HepG2 (cell line): ENCODE measurements at regions not wholly inside any gene's neighbourhood (a gene's known extent, or its start where the extent isn't known, plus 50 kb on each side); places are given as distances from the start of the nearest gene placed in this dataset.

Source experiments
- AGO1 ChIP-seq: fragments of 200-400 bp; formaldehyde crosslinking; IDR thresholded peaks from 2 replicates; pipeline ENCODE4 v1.6.1; 2017; ENCODE audit warnings: mild to moderate bottlenecking, low read depth, low read length, moderate library complexity; ENCODE audit not compliant: poor library complexity, severe bottlenecking
- DR1 ChIP-seq: sonication (generic); formaldehyde crosslinking; IDR thresholded peaks from 2 replicates; pipeline ENCODE4 v1.8.0; 2021; ENCODE audit warnings: mild to moderate bottlenecking, missing genetic modification reagents, inconsistent platforms
- EHMT2 ChIP-seq: fragments of 200-600 bp; sonication (generic); IDR thresholded peaks from 2 replicates; pipeline ENCODE4 v1.7.0; 2017; ENCODE audit warnings: antibody characterized with exemption, low read depth, low read length, borderline replicate concordance
- EZH2 ChIP-seq: conservative IDR thresholded peaks from 2 replicates; pipeline ENCODE4 v1.6.1; 2012; ENCODE audit warnings: mild to moderate bottlenecking, low read depth, low read length, moderate library complexity
- FOSL1 ChIP-seq: sonication (generic); formaldehyde crosslinking; IDR thresholded peaks from 2 replicates; pipeline ENCODE4 v1.9.0; 2021; ENCODE audit warnings: missing genetic modification reagents, borderline replicate concordance
- FOXP1 ChIP-seq, 2 experiments: fragments of 450-650 bp in 1 of 2; IDR thresholded peaks; 2 replicates each; pipeline ENCODE4 v1.6.1; 2017 to 2018; ENCODE audit warnings: antibody characterized with exemption in 1 of 2
- HIVEP1 ChIP-seq: sonication (generic); formaldehyde crosslinking; IDR thresholded peaks from 2 replicates; pipeline ENCODE4 v1.4.0; 2020; ENCODE audit warnings: mild to moderate bottlenecking, missing genetic modification reagents
- JUND ChIP-seq: sonication (generic); formaldehyde crosslinking; IDR thresholded peaks from 2 replicates; pipeline ENCODE4 v1.8.0; 2022; ENCODE audit warnings: mild to moderate bottlenecking, missing genetic modification reagents
- KDM2A ChIP-seq: sonication (generic); formaldehyde crosslinking; IDR thresholded peaks from 2 replicates; pipeline ENCODE4 v1.4.0; 2020; ENCODE audit warnings: low read depth, missing genetic modification reagents, borderline replicate concordance
- NCOA5 ChIP-seq: sonication (generic); formaldehyde crosslinking; IDR thresholded peaks from 2 replicates; pipeline ENCODE4 v1.4.0; 2020; ENCODE audit warnings: missing genetic modification reagents
- POLR2AphosphoS2 ChIP-seq: IDR thresholded peaks from 2 replicates; pipeline ENCODE4 v1.6.1; 2011; ENCODE audit warnings: low read depth, low read length, improper control_type of control experiment
- SALL2 ChIP-seq: sonication (generic); formaldehyde crosslinking; IDR thresholded peaks from 2 replicates; pipeline ENCODE4 v1.8.1; 2023; ENCODE audit warnings: mild to moderate bottlenecking, missing genetic modification reagents, inconsistent platforms
- SIX1 ChIP-seq: sonication (generic); formaldehyde crosslinking; IDR thresholded peaks from 2 replicates; pipeline ENCODE4 v1.4.0; 2020; ENCODE audit warnings: missing genetic modification reagents, borderline replicate concordance
- SMC3 ChIP-seq: IDR thresholded peaks from 2 replicates; pipeline ENCODE4 v1.6.1; 2011; ENCODE audit warnings: low read length, improper control_type of control experiment
- SPEN ChIP-seq: sonication (generic); formaldehyde crosslinking; IDR thresholded peaks from 2 replicates; pipeline ENCODE4 v1.5.1; 2020; ENCODE audit warnings: low read depth, mild to moderate bottlenecking, missing genetic modification reagents
- ZKSCAN1 ChIP-seq: fragments of 150-350 bp; IDR thresholded peaks from 2 replicates; pipeline ENCODE4 v1.6.1; 2014; ENCODE audit warnings: low read length
- ZNF83 ChIP-seq: sonication (generic); formaldehyde crosslinking; IDR thresholded peaks from 2 replicates; pipeline ENCODE4 v1.4.0; 2020; ENCODE audit warnings: missing genetic modification reagents, mild to moderate bottlenecking, borderline replicate concordance
- TF ChIP-seq, protein P1 (sequence below): sonication (generic); formaldehyde crosslinking; IDR thresholded peaks from 2 replicates; pipeline ENCODE4 v1.4.0; 2020; ENCODE audit warnings: low read depth, mild to moderate bottlenecking, missing genetic modification reagents
- TF ChIP-seq, protein P2 (sequence below): sonication (generic); formaldehyde crosslinking; IDR thresholded peaks from 2 replicates; pipeline ENCODE4 v1.5.1; 2020; ENCODE audit warnings: mild to moderate bottlenecking, missing genetic modification reagents, borderline replicate concordance
- TF ChIP-seq, protein P3 (sequence below): sonication (generic); formaldehyde crosslinking; IDR thresholded peaks from 2 replicates; pipeline ENCODE4 v1.8.0; 2022; ENCODE audit warnings: mild to moderate bottlenecking, missing genetic modification reagents, moderate library complexity
- TF ChIP-seq, protein P4 (sequence below): sonication (generic); formaldehyde crosslinking; IDR thresholded peaks from 2 replicates; pipeline ENCODE4 v1.8.0; 2022; ENCODE audit warnings: mild to moderate bottlenecking, missing genetic modification reagents, moderate library complexity

GRCh38 chr6:26216359-26216885 is 129.2 kb downstream of the HFE start (continued):
- TF ChIP-seq DR1 (CRISPR knock-in tag) (no peak), SMC3 (no peak), SIX1 (peak; percentile 22; the same call in 1 of the 2 replicates), AGO1 (no peak), EZH2 (no peak), HIVEP1 (CRISPR knock-in tag) (0 out of 2 replicates have a peak, but pooled peaks have one; percentile 2), SALL2 (CRISPR knock-in tag) (no peak), ZNF83 (CRISPR knock-in tag) (no peak), KDM2A (CRISPR knock-in tag) (peak; percentile 12; the same call in 1 of the 2 replicates), POLR2AphosphoS2 (peak; percentile 92; the same call in 1 of the 2 replicates), FOSL1 (CRISPR knock-in tag) (no peak), SPEN (CRISPR knock-in tag) (0 out of 2 replicates have a peak, but pooled peaks have one; percentile 9), EHMT2 (no peak), ZKSCAN1 (peak; percentile 21; the same call in 1 of the 2 replicates), NCOA5 (CRISPR knock-in tag) (peak; percentile 95), FOXP1 (IDR thresholded peaks at IDR 0.05) (no peak), FOXP1 (CRISPR knock-in tag; IDR thresholded peaks at IDR 0.05) (peak; percentile 25; the same call in 1 of the 2 replicates), JUND (CRISPR knock-in tag) (peak; percentile 77; the same call in 1 of the 2 replicates)
- TF ChIP-seq, protein P1, sequence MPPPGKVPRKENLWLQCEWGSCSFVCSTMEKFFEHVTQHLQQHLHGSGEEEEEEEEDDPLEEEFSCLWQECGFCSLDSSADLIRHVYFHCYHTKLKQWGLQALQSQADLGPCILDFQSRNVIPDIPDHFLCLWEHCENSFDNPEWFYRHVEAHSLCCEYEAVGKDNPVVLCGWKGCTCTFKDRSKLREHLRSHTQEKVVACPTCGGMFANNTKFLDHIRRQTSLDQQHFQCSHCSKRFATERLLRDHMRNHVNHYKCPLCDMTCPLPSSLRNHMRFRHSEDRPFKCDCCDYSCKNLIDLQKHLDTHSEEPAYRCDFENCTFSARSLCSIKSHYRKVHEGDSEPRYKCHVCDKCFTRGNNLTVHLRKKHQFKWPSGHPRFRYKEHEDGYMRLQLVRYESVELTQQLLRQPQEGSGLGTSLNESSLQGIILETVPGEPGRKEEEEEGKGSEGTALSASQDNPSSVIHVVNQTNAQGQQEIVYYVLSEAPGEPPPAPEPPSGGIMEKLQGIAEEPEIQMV (CRISPR knock-in tag), result peak; percentile 74
- TF ChIP-seq, protein P2, sequence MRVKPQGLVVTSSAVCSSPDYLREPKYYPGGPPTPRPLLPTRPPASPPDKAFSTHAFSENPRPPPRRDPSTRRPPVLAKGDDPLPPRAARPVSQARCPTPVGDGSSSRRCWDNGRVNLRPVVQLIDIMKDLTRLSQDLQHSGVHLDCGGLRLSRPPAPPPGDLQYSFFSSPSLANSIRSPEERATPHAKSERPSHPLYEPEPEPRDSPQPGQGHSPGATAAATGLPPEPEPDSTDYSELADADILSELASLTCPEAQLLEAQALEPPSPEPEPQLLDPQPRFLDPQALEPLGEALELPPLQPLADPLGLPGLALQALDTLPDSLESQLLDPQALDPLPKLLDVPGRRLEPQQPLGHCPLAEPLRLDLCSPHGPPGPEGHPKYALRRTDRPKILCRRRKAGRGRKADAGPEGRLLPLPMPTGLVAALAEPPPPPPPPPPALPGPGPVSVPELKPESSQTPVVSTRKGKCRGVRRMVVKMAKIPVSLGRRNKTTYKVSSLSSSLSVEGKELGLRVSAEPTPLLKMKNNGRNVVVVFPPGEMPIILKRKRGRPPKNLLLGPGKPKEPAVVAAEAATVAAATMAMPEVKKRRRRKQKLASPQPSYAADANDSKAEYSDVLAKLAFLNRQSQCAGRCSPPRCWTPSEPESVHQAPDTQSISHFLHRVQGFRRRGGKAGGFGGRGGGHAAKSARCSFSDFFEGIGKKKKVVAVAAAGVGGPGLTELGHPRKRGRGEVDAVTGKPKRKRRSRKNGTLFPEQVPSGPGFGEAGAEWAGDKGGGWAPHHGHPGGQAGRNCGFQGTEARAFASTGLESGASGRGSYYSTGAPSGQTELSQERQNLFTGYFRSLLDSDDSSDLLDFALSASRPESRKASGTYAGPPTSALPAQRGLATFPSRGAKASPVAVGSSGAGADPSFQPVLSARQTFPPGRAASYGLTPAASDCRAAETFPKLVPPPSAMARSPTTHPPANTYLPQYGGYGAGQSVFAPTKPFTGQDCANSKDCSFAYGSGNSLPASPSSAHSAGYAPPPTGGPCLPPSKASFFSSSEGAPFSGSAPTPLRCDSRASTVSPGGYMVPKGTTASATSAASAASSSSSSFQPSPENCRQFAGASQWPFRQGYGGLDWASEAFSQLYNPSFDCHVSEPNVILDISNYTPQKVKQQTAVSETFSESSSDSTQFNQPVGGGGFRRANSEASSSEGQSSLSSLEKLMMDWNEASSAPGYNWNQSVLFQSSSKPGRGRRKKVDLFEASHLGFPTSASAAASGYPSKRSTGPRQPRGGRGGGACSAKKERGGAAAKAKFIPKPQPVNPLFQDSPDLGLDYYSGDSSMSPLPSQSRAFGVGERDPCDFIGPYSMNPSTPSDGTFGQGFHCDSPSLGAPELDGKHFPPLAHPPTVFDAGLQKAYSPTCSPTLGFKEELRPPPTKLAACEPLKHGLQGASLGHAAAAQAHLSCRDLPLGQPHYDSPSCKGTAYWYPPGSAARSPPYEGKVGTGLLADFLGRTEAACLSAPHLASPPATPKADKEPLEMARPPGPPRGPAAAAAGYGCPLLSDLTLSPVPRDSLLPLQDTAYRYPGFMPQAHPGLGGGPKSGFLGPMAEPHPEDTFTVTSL (CRISPR knock-in tag), result no peak
- TF ChIP-seq, protein P3, sequence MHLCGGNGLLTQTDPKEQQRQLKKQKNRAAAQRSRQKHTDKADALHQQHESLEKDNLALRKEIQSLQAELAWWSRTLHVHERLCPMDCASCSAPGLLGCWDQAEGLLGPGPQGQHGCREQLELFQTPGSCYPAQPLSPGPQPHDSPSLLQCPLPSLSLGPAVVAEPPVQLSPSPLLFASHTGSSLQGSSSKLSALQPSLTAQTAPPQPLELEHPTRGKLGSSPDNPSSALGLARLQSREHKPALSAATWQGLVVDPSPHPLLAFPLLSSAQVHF, result no peak
- TF ChIP-seq, protein P4, sequence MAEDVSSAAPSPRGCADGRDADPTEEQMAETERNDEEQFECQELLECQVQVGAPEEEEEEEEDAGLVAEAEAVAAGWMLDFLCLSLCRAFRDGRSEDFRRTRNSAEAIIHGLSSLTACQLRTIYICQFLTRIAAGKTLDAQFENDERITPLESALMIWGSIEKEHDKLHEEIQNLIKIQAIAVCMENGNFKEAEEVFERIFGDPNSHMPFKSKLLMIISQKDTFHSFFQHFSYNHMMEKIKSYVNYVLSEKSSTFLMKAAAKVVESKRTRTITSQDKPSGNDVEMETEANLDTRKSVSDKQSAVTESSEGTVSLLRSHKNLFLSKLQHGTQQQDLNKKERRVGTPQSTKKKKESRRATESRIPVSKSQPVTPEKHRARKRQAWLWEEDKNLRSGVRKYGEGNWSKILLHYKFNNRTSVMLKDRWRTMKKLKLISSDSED (CRISPR knock-in tag), result no peak
